Endothelial cell of umbilical vein (primary cell): ENCODE measurements at regions not wholly inside any gene's neighbourhood (a gene's known extent, or its start where the extent isn't known, plus 50 kb on each side); places are given as distances from the start of the nearest gene placed in this dataset.

ENCODE experiments used
- BruUV-seq: library from RNA; stranded (reverse); fragments of 400-500 nt; replicated peaks from 2 replicates; lab custom pipeline; 2021; lab: Mats Ljungman, UMichigan
- CTCF ChIA-PET: fragments of 300-600, 350-600 bp; sonication (Branson Sonifier 250); formaldehyde crosslinking; loops from one replicate; lab custom pipeline; 2021; ENCODE audit warnings: antibody characterized with exemption, inconsistent platforms; lab: Charles Lee
- POLR2A ChIA-PET: fragments of 300-600, 350-600 bp; sonication (Branson Sonifier 250); formaldehyde crosslinking; loops from one replicate; lab custom pipeline; 2021; ENCODE audit warnings: antibody characterized with exemption, inconsistent platforms; lab: Charles Lee
- DNase-seq: peaks from one replicate; pipeline ENCODE4 v3.0.0-alpha.2; 2011; ENCODE audit warnings: low read depth, low spot score
- FAIRE-seq: peaks from 2 replicates; lab custom pipeline; 2011; peaks lifted over from hg19 to GRCh38; lab: Jason Lieb, UNC
- H2AFZ ChIP-seq: 2 replicates; pipeline ENCODE4 v1.6.0; 2012; ENCODE audit warnings: low read depth, low read length, control low read depth, inconsistent platforms
- H3K27ac ChIP-seq: 2 replicates; pipeline ENCODE4 v1.5.1; 2011; ENCODE audit warnings: low read depth, mild to moderate bottlenecking, control low read depth, low read length, moderate library complexity; ENCODE audit not compliant: insufficient read depth
- H3K27me3 ChIP-seq, 2 experiments: 2 replicates each; pipeline versions ENCODE4 v1.6.0 to v1.6.1; 2011; ENCODE audit warnings: low read length in 2 of 2, mixed read lengths in 1 of 2; ENCODE audit not compliant: control insufficient read depth in 2 of 2, insufficient read depth in 2 of 2
- H3K36me3 ChIP-seq, 2 experiments: 2 replicates in 1 of 2; 3 replicates in 1 of 2; pipeline ENCODE4 v1.5.1; 2011; ENCODE audit warnings: low read length in 2 of 2, mild to moderate bottlenecking in 1 of 2, moderate library complexity in 1 of 2; ENCODE audit not compliant: control insufficient read depth in 2 of 2, insufficient read depth in 2 of 2; ENCODE audit errors: extremely low read depth in 1 of 2
- H3K4me1 ChIP-seq: 3 replicates; pipeline ENCODE4 v1.5.1; 2011; ENCODE audit warnings: mild to moderate bottlenecking, low read length; ENCODE audit not compliant: control insufficient read depth, insufficient read depth; ENCODE audit errors: extremely low read depth
- H3K4me2 ChIP-seq: 2 replicates; pipeline ENCODE4 v1.6.1; 2011; ENCODE audit warnings: low read length, control low read depth, mixed read lengths; ENCODE audit not compliant: insufficient read depth
- H3K4me3 ChIP-seq, 3 experiments: fragments of 200-600 bp in 1 of 3; sonication (generic), shearing (Covaris generic) in 1 of 3; replicated peaks in 1 of 3; 2 replicates each; pipeline ENCODE4 v1.5.1; 2011 to 2016; ENCODE audit warnings: control low read depth in 3 of 3, low read length in 3 of 3, mild to moderate bottlenecking in 2 of 3, inconsistent platforms in 1 of 3, low read depth in 1 of 3, moderate library complexity in 1 of 3; ENCODE audit not compliant: insufficient read depth in 1 of 3
- H3K79me2 ChIP-seq: 2 replicates; pipeline ENCODE4 v1.6.0; 2012; ENCODE audit warnings: low read length, inconsistent platforms; ENCODE audit not compliant: control insufficient read depth, insufficient read depth
- H3K9ac ChIP-seq: replicated peaks from 2 replicates; pipeline ENCODE3; 2011; ENCODE audit warnings: low read length, control low read depth; ENCODE audit not compliant: insufficient read depth; ENCODE audit errors: extremely low read depth
- H3K9me1 ChIP-seq: replicated peaks from 3 replicates; pipeline ENCODE4 v1.6.0; 2011; ENCODE audit warnings: mild to moderate bottlenecking, low read length; ENCODE audit not compliant: control insufficient read depth, insufficient read depth; ENCODE audit errors: extremely low read depth
- H3K9me3 ChIP-seq: replicated peaks from 2 replicates; pipeline ENCODE4 v1.5.1; 2012; ENCODE audit warnings: low read length, inconsistent platforms; ENCODE audit not compliant: control insufficient read depth, insufficient read depth
- H4K20me1 ChIP-seq: replicated peaks from 2 replicates; pipeline ENCODE3; 2011; ENCODE audit warnings: mild to moderate bottlenecking, low read length; ENCODE audit not compliant: control insufficient read depth, insufficient read depth; ENCODE audit errors: extremely low read depth
- EZH2 ChIP-seq: IDR thresholded peaks from 2 replicates; pipeline ENCODE4 v1.6.1; 2012; ENCODE audit warnings: borderline replicate concordance, low read depth, mild to moderate bottlenecking, moderate library complexity, low read length, inconsistent platforms; ENCODE audit not compliant: severe bottlenecking
- FOS ChIP-seq: IDR thresholded peaks from 2 replicates; pipeline ENCODE4 v1.6.1; 2011; ENCODE audit warnings: mild to moderate bottlenecking, low read length, moderate library complexity, borderline replicate concordance; ENCODE audit not compliant: insufficient read depth
- GATA2 ChIP-seq: IDR thresholded peaks from 2 replicates; pipeline ENCODE4 v1.7.0; 2011; ENCODE audit warnings: low read depth, mild to moderate bottlenecking, moderate library complexity, mixed read lengths, low read length; ENCODE audit not compliant: insufficient read length, insufficient read depth
- POLR2AphosphoS5 ChIP-seq: IDR thresholded peaks from 2 replicates; pipeline ENCODE4 v1.6.1; 2012; ENCODE audit warnings: low read depth, mild to moderate bottlenecking, control low read depth, low read length, moderate library complexity; ENCODE audit not compliant: insufficient read depth
- dilution Hi-C: fragments of 300-500 bp; cut with MboI; formaldehyde crosslinking; loops from one replicate; pipeline ENCODE4 v1.15.0; 2019; ENCODE audit warnings: low sequenced_read_pairs; ENCODE audit not compliant: extremely low pct_ligation_motif_present
- intact Hi-C: fragments of 100-400 bp; cut with micrococcal nuclease; formaldehyde crosslinking; loops from one replicate; pipeline ENCODE4 v1.10.0; 2022
- TF ChIP-seq, protein P1 (sequence below), 2 donors: IDR thresholded peaks; 1 replicate in 1 of 2; 2 replicates in 1 of 2; pipeline ENCODE4 v1.5.1; 2011; ENCODE audit warnings: low read length in 2 of 2, mild to moderate bottlenecking in 2 of 2, moderate library complexity in 2 of 2, control low read depth in 1 of 2, inconsistent platforms in 1 of 2, low read depth in 1 of 2; ENCODE audit not compliant: insufficient read depth in 1 of 2; ENCODE audit errors: extremely low read depth in 1 of 2

DNA sequence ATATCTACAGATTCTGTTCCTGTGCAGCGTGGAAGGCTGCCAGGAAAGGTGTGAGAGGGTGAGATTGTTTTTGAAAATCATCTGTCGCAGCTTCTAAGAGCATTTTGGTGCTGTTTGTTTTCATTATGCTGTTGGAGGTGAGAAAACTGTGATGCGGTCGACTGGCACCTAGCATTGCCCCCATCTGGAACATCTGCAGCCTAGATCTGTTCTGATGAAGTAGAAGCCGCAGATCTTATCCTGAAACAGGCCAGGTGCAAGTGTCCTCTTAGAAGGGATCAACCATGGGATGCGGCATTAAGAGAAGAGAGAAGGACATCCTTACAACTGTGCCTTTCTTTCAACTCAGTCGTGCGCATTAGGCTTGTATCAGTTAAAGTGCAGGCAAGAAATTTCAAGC, 167.3 kb downstream of the CDH26 start:
- CTCF ChIA-PET: no interaction called here
- H3K27ac ChIP-seq: no peak overlapping the region

DNA sequence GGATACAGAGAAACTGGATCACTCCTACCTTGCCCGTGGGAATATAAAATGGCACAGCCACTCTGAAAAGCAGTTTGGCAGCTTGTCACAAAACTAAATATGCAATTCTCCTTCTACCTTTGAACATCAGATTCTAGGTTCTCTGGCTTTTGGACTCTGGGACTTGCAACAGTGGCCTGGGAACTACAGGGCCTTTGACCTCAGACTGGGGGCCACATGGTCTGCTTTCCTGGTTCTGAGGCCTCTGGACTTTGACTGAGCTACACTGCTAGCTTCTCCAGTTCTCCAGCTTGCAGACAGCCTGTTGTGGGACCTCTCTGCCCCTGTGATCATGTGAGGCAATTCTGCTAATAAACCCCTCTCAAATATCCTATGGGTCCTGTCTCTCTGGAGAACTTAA, 168.8 kb downstream of the CDH26 start:
- H3K4me2 ChIP-seq: no peak overlapping the region
- FAIRE-seq: no peak

More for the DNA sequence above, 167.3 kb downstream of the CDH26 start:
- no peak overlapping the region for H2AFZ ChIP-seq
- no peak overlapping the region for H3K4me2 ChIP-seq
- dilution Hi-C loops: no loop called here
- H3K9me3 ChIP-seq: peaks cover 5% of the 10 kb centered on the region
- no peaks in the 10 kb centered on the region for H3K9me1 ChIP-seq
- DNase-seq (no peak), FAIRE-seq (no peak)
- no peaks in the 10 kb centered on the region for H3K4me1 ChIP-seq
- no peak overlapping the region for H3K4me3 ChIP-seq
- no peaks in the 10 kb centered on the region for H3K79me2 ChIP-seq
- H3K36me3 ChIP-seq: no peaks in the 10 kb centered on the region
- H3K27me3 ChIP-seq: no peaks in the 10 kb centered on the region
- BruUV-seq: no TSS peak
- no peaks in the 10 kb centered on the region for H4K20me1 ChIP-seq
- intact Hi-C loops: no loop called here
- POLR2A ChIA-PET: no interaction called here
- TF ChIP-seq, protein P1, sequence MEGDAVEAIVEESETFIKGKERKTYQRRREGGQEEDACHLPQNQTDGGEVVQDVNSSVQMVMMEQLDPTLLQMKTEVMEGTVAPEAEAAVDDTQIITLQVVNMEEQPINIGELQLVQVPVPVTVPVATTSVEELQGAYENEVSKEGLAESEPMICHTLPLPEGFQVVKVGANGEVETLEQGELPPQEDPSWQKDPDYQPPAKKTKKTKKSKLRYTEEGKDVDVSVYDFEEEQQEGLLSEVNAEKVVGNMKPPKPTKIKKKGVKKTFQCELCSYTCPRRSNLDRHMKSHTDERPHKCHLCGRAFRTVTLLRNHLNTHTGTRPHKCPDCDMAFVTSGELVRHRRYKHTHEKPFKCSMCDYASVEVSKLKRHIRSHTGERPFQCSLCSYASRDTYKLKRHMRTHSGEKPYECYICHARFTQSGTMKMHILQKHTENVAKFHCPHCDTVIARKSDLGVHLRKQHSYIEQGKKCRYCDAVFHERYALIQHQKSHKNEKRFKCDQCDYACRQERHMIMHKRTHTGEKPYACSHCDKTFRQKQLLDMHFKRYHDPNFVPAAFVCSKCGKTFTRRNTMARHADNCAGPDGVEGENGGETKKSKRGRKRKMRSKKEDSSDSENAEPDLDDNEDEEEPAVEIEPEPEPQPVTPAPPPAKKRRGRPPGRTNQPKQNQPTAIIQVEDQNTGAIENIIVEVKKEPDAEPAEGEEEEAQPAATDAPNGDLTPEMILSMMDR (IDR thresholded peaks at IDR 0.05; ENCODE audit: extremely low read depth in 1 of 2, insufficient read depth in 1 of 2, low read depth in 1 of 2, low read length in 2 of 2): no peak
- TF ChIP-seq EZH2 (no peak), GATA2 (no peak)
- no peak overlapping the region for H3K9ac ChIP-seq

More for the DNA sequence above, 168.8 kb downstream of the CDH26 start:
- no peak overlapping the region for H3K27ac ChIP-seq
- dilution Hi-C loops: no loop called here
- H3K4me1 ChIP-seq: no peaks in the 10 kb centered on the region
- no TSS peak for BruUV-seq
- no peaks in the 10 kb centered on the region for H4K20me1 ChIP-seq
- CTCF ChIA-PET: no interaction called here
- no peaks in the 10 kb centered on the region for H3K79me2 ChIP-seq
- intact Hi-C loops: no loop called here
- no peaks in the 10 kb centered on the region for H3K27me3 ChIP-seq
- H3K4me3 ChIP-seq: no peak overlapping the region
- no peak overlapping the region for H3K9ac ChIP-seq
- no peaks in the 10 kb centered on the region for H3K9me1 ChIP-seq
- POLR2A ChIA-PET: no interaction called here
- TF ChIP-seq, protein P1 (IDR thresholded peaks at IDR 0.05; ENCODE audit: extremely low read depth in 1 of 2, insufficient read depth in 1 of 2, low read depth in 1 of 2, low read length in 2 of 2): no peak
- TF ChIP-seq GATA2 (no peak), FOS (no peak), EZH2 (no peak), POLR2AphosphoS5 (no peak)
- no peaks in the 10 kb centered on the region for H3K36me3 ChIP-seq
- DNase-seq: no peak
- H2AFZ ChIP-seq: no peak overlapping the region
- H3K9me3 ChIP-seq: peaks cover 5% of the 10 kb centered on the region
